HG03354 (cell line): ENCODE measurements at regions not wholly inside any gene's neighbourhood (a gene's known extent, or its start where the extent isn't known, plus 50 kb on each side); places are given as distances from the start of the nearest gene placed in this dataset.
"Not testable (repeated sequence)": the region's sequence is repeated elsewhere in the genome, so short reads cannot be mapped to it uniquely, and the experiment has no call there.

Experiments used
- ATAC-seq: cut with Tn5 transposase; IDR thresholded peaks from one replicate; pipeline ENCODE4 v1.9.1; 2021; ENCODE audit warnings: mild to moderate bottlenecking; ENCODE audit not compliant: unreplicated experiment, poor library complexity, severe bottlenecking

- ATAC-seq = no peak
These were observed 418.6 kb upstream of the TYRP1 start for GRCh38 chr9:12274577-12274976.

- ATAC-seq = no peak
These were observed 416.7 kb upstream of the TYRP1 start for GRCh38 chr9:12276505-12276904.

DNA sequence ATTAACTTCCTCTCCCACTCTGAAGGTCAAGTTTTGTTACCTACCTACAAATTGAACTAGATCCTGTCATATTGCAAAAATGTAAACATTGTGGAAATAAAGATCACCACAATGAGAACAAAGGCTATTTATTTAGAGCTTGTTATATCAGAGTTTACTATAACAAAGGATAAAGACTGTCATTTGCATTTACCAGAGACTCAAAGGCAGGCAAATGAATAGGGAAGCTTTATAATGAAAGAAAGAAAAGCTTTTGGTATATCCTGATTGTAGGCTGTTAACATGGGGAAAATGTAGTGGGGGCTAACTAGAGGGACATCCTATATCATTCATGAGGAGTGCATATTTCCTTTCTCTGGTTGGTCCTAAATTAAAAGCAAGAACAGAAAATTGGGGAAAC, 403.5 kb upstream of the TYRP1 start:
- no peak for ATAC-seq

- ATAC-seq = no peak
These were observed 402.9 kb upstream of the TYRP1 start for GRCh38 chr9:12290166-12290869.

DNA sequence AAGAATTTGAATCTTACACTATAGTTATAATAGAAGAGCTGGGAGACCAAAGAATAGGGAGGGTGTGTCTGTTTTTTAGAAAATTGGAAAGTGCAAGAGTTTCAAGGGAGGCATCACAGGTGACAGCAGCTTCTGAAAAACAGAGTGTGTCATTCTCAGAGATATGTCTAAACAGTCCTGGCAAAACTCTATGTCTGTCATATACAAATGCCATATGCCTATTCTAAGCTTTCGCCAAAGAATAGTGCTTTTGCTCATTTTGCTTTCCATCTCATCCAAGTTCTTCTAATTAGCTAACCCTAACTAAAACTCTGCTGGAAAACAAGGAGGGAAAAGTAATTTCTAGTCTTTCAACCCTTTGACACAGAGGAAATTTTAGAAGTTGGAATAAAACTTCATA, 388.0 kb upstream of the TYRP1 start:
- no peak for ATAC-seq

DNA sequence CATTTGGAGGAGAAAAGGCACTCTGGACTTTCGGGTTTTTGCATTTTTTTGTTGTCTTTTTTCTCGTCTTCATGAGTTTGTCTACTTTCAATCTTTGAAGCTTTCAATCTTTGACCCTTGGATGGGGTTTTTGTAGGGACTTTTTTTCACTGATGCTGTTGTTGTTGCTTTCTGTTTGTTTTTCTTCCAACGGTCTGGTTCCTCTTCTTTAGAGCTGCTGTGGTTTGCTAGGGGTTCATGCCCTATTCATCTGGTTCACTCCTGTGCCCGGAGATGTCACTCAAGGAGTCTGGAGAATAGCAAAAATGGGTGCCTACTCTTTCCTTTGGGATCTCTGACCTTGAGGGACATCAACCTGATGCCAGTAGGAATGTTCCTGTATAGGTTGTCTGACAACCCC, 378.6 kb upstream of the TYRP1 start:
- no peak for ATAC-seq

DNA sequence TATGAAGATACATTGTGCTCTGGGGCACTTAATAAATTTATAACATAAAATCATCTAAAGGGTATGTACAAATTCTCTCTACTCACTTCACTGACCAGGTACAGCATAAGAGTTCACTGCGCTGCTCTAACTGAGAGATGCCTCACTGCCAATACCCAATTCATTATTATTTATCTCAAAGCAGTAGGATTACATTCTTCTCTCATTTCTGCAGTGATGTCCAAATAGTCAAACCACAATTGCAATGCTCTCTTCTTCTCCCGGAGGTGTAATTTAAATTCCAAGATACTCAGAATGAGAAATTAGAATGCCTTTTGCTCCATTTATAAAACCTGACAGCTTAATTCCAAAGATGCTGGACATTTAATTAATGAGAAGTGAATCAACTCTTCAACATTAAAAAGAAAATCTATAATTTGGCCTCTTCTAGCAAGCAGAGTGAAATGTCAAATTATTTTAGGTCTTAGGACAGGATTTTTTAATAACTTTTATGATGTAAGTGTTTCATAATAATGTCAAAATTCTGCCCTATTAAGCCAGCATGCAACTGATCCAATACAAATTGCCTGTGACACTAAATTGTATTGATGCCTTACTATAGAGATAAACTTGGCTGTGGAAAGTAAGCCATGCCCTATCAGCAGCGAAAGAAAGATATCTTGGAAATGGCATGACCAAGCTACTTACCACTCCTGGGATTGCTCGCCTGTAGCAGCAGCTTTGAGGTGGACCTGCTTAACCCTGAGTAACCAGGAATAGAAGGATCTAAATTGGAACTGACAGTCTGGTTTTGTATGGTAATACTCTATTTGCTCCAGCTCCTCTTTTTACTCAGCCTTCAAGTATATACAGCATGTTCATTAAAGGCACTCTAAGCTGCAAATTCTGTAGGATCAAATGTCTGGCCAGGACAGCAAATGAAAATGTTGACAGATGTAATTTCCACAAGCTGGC, 374.2 kb upstream of the TYRP1 start:
- ATAC-seq = no peak

- no peak for ATAC-seq
These were observed 363.6 kb upstream of the TYRP1 start for GRCh38 chr9:12329623-12329985.

DNA sequence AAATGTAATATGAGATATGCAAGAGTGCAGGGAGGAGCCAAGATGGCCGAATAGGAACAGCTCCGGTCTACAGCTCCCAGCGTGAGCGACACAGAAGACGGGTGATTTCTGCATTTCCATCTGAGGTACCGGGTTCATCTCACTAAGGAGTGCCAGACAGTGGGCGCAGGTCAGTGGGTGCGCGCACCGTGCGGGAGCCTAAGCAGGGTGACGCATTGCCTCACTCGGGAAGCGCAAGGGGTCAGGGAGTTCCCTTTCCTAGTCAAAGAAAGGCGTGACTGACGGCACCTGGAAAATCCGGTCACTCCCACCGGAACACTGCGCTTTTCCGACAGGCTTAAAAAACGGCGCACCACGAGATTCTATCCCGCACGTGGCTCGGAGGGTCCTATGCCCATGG, 359.2 kb upstream of the TYRP1 start:
- not testable (repeated sequence) for ATAC-seq

GRCh38 chr9:12350775-12351174, 342.4 kb upstream of the TYRP1 start:
- no peak for ATAC-seq

GRCh38 chr9:12351293-12352044, 341.7 kb upstream of the TYRP1 start:
- no peak for ATAC-seq

GRCh38 chr9:12352045-12352315, 341.2 kb upstream of the TYRP1 start:
- ATAC-seq = no peak

DNA sequence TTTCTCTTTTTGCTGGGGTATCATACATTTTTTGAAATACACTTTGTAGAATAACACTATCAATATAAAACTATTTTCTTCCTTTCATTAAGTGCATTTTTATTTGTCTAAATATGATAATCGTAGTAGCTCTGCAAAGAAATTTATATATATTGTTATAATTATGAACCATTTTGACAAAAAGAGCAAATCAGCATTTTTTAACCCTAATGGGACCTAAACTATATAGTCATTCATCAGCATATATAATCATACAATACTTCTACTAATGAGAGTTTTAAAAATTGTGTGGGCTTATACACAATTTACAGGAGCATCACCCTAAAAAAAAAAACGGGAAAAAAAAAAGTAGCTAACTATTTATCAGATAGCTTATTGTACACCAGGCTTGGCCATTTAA, 329.7 kb upstream of the TYRP1 start:
- no peak for ATAC-seq

DNA sequence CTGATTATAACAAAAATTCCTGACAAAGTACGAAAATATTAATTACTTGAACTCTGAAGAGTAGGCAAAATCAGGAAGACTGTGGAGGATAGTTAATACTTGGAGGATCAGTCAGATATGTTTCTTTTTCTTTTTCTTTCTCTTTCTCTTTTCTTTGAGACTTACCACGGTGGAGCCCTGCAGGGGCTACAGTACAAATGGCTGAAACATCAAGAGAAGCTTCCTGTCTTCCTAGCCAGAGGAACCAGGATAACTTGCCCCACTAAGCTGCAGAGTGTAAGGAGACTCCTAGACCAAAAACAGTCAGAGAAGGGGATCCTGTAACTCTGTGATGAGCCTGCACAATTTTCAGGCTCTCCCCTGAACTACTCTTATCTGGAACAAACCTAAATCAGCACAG, 324.6 kb upstream of the TYRP1 start:
- ATAC-seq = no peak

DNA sequence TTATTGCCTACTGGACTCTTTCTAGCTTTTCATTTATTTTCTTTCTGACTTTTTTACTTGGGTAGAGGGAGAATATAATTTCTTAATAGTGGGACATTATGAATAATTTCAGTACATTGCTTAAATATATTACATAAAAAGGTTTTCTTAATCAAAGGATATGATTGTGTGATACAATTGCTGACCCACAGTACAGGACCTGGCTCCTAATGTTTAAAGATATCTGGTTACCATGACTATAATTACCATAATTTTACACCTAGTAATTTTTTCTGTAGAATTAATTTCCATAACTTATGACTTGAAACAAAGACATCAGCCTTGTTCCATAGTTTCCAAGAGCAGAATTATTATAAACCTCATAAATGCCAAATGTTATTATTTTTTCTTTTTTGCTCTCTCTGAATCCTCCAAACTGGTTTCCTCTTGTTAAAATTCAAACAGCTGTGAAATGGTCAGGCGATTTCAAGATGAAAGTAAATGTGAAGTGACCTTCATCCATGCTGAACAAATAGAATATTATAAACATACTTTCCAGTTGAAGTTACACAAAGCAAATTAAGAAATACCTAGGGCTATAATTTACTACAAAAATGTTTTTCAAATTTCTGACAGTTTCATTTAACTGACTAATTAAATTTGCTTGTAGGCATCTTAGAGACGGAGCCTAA, 301.2 kb upstream of the TYRP1 start:
- no peak for ATAC-seq

GRCh38 chr9:12394105-12394504, 299.1 kb upstream of the TYRP1 start:
- ATAC-seq = no peak

DNA sequence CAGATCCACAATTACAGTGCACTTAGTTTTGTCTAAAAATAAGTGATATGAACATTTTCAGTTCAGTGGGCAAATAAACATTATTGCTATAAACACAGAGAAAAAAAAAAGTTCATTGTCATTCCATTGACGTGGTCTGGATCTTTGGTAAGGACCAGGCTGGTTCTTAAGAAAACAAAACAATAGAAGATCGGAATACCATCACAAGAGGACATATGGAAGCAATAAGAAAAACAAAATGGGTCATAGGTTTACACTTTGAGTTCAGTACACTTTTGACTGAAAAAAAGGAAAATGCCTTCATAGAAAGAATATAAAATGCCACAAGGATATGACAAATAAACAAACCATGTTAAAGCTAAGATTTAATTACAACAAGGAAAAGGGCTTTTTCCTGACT, 289.5 kb upstream of the TYRP1 start:
- no peak for ATAC-seq

DNA sequence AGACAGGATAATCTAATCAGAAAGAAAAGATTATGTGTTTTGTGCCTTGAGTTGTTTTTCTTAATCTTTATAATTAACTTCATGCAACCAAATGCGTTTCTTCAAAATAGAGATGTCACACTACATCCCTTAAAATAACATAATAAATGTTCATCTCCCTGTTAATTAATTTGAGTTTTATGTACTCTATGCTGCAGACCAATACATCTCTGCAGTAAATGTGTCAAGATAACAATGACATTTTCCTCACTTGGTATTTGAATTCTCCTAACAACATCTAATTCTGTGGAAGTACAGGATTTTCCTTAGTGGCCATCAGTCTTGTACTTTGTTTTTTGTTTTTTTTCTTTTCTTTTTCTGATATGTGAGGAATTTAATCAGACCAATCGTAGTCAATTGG, 279.2 kb upstream of the TYRP1 start:
- no peak for ATAC-seq

DNA sequence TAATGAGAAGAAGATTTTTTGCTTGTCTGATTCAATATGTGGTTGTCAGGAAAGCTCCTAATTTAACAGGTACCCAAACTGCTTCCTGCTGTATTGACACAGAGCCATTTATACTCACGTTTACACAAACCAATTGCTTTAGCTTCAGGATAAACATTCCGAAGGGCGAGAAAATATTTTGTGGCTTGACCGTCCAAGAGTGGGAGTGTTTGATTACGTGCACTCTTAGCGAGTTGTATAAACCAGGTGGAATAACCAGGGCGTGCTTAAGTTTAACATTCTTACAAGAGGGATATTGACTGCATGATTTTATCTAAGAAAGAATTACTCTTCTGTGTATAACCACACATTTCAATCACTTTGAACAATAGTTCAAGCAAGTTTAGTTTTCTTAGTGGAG, 278.7 kb upstream of the TYRP1 start:
- no peak for ATAC-seq

DNA sequence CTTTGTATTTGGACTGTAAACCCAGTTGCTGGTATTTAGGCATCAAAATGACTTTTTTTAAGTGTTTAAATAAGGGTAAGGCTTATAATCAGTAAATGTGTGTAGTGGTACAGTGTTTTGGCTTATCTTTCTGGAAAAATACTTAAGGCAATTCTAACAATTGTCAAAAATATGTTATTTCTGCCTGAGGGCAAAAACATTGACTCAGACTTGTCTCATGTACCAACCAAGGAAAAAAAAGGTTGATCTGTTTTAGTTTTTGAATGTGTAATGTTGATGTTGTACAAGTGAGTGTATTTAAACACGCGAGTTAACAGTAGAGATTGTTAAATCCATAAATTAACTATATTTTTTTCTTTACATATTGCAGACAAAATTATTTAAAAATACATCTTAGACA, 277.8 kb upstream of the TYRP1 start:
- ATAC-seq = no peak
